ENCODE measurements at regions not wholly inside any gene's neighbourhood (a gene's known extent, or its start where the extent isn't known, plus 50 kb on each side); places are given as distances from the start of the nearest gene placed in this dataset.

- TF ChIP-seq, protein P1, sequence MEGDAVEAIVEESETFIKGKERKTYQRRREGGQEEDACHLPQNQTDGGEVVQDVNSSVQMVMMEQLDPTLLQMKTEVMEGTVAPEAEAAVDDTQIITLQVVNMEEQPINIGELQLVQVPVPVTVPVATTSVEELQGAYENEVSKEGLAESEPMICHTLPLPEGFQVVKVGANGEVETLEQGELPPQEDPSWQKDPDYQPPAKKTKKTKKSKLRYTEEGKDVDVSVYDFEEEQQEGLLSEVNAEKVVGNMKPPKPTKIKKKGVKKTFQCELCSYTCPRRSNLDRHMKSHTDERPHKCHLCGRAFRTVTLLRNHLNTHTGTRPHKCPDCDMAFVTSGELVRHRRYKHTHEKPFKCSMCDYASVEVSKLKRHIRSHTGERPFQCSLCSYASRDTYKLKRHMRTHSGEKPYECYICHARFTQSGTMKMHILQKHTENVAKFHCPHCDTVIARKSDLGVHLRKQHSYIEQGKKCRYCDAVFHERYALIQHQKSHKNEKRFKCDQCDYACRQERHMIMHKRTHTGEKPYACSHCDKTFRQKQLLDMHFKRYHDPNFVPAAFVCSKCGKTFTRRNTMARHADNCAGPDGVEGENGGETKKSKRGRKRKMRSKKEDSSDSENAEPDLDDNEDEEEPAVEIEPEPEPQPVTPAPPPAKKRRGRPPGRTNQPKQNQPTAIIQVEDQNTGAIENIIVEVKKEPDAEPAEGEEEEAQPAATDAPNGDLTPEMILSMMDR (IDR thresholded peaks at IDR 0.05), result no peak
- TF ChIP-seq POLR2A (IDR thresholded peaks at IDR 0.05) (no peak), POLR2AphosphoS5 (IDR thresholded peaks at IDR 0.05) (peak; percentile 45)
Measured at GRCh38 chr1:184905601-184906322, 68.5 kb downstream of the NIBAN1 start.

Measured in prostate gland (tissue), 2 donors.